Thoracic aorta (tissue), 2 donors: ENCODE measurements at regions not wholly inside any gene's neighbourhood (a gene's known extent, or its start where the extent isn't known, plus 50 kb on each side); places are given as distances from the start of the nearest gene placed in this dataset.

Experiments used
- ATAC-seq: fragments of 150-250 bp; one replicate; pipeline ENCODE4 v1.8.0; 2017; ENCODE audit warnings: low read depth; ENCODE audit not compliant: insufficient number of reproducible peaks, low FRiP score
- DNase-seq: peaks from one replicate; pipeline ENCODE4 v3.0.0-alpha.2; 2020; ENCODE audit warnings: low spot score
- H3K27ac ChIP-seq, 2 donors: fragments of 200-600 bp; sonication (generic); 1 replicate in 1 of 2; 2 replicates in 1 of 2; pipeline ENCODE4 v1.5.1; 2016; ENCODE audit warnings: mild to moderate bottlenecking in 2 of 2, moderate library complexity in 2 of 2
- H3K27me3 ChIP-seq: fragments of 200-600 bp; sonication (generic); replicated peaks from 2 replicates; pipeline ENCODE4 v1.6.0; 2016; ENCODE audit warnings: mild to moderate bottlenecking; ENCODE audit not compliant: insufficient read depth
- H3K36me3 ChIP-seq: fragments of 200-600 bp; sonication (generic); one replicate; pipeline ENCODE4 v1.5.1; 2016
- H3K4me1 ChIP-seq, 2 donors: fragments of 200-600 bp; sonication (generic); 1 replicate in 1 of 2; 2 replicates in 1 of 2; pipeline versions ENCODE4 v1.5.1 to v1.6.0; 2016; ENCODE audit warnings: low read depth in 2 of 2, mild to moderate bottlenecking in 1 of 2; ENCODE audit not compliant: control insufficient read depth in 1 of 2
- H3K4me3 ChIP-seq: fragments of 200-600 bp; sonication (generic); 2 replicates; pipeline ENCODE4 v1.5.1; 2016; ENCODE audit warnings: mild to moderate bottlenecking
- H3K9me3 ChIP-seq: fragments of 200-600 bp; sonication (generic); 2 replicates; pipeline ENCODE4 v1.5.1; 2016
- CTCF ChIP-seq: fragments of 200-600 bp; sonication (generic); IDR thresholded peaks from one replicate; pipeline ENCODE4 v1.5.1; 2019; ENCODE audit warnings: antibody characterized with exemption

GRCh38 chr6:134503585-134504281 is 185.8 kb upstream of the SGK1 start:
- TF ChIP-seq CTCF = no peak
- no peak for ATAC-seq
- Histone ChIP-seq H3K27me3 (no peaks in the 10 kb centered on the region), H3K9me3 (no peaks in the 10 kb centered on the region), H3K36me3 (no peaks in the 10 kb centered on the region), H3K4me3 (no peak overlapping the region), H3K27ac (no peak overlapping the region), H3K4me1 (peaks cover 7 to 14% of the 10 kb centered on the region in 2 donors)
- DNase-seq = no peak

- H3K4me1 ChIP-seq = peaks cover 7 to 14% of the 10 kb centered on the region in 2 donors
- peak overlapping the region; percentile 51 to 54 for H3K27ac ChIP-seq
- H3K4me3 ChIP-seq = no peak overlapping the region
- no peaks in the 10 kb centered on the region for H3K36me3 ChIP-seq
- no peaks in the 10 kb centered on the region for H3K9me3 ChIP-seq
- TF ChIP-seq CTCF = no peak
- ATAC-seq (no peak), DNase-seq (no peak)
- no peaks in the 10 kb centered on the region for H3K27me3 ChIP-seq
Observed at GRCh38 chr6:134502614-134503549, 185.0 kb upstream of the SGK1 start.

- no peak overlapping the region for H3K27ac ChIP-seq
- H3K27me3 ChIP-seq = no peaks in the 10 kb centered on the region
- H3K9me3 ChIP-seq = no peaks in the 10 kb centered on the region
- ATAC-seq = no peak
- no peak overlapping the region for H3K4me3 ChIP-seq
- TF ChIP-seq CTCF = no peak
- DNase-seq = no peak
- no peaks in the 10 kb centered on the region for H3K36me3 ChIP-seq
- no peaks in the 10 kb centered on the region for H3K4me1 ChIP-seq
Observed at GRCh38 chr6:134495890-134496248, 178.0 kb upstream of the SGK1 start.

- Histone ChIP-seq H3K4me3 (no peak overlapping the region), H3K27me3 (no peaks in the 10 kb centered on the region), H3K4me1 (no peaks in the 10 kb centered on the region), H3K9me3 (no peaks in the 10 kb centered on the region), H3K27ac (no peak overlapping the region), H3K36me3 (no peaks in the 10 kb centered on the region)
- no peak for TF ChIP-seq CTCF
- DNase-seq (no peak), ATAC-seq (no peak)
Observed at GRCh38 chr6:134495203-134495889, 177.4 kb upstream of the SGK1 start.

GRCh38 chr6:134493789-134494188 is 175.9 kb upstream of the SGK1 start:
- no peaks in the 10 kb centered on the region for H3K4me1 ChIP-seq
- TF ChIP-seq CTCF = no peak
- H3K9me3 ChIP-seq = no peaks in the 10 kb centered on the region
- H3K27ac ChIP-seq = no peak overlapping the region
- no peaks in the 10 kb centered on the region for H3K27me3 ChIP-seq
- no peak for DNase-seq
- no peak overlapping the region for H3K4me3 ChIP-seq
- H3K36me3 ChIP-seq = no peaks in the 10 kb centered on the region
- ATAC-seq = no peak
